H1 (cell line): ENCODE measurements at regions not wholly inside any gene's neighbourhood (a gene's known extent, or its start where the extent isn't known, plus 50 kb on each side); places are given as distances from the start of the nearest gene placed in this dataset.

ENCODE experiments used
- CTCF ChIA-PET: fragments of 300-600 bp; sonication (Branson Sonifier 250); formaldehyde crosslinking; loops from one replicate; lab custom pipeline; 2021; ENCODE audit not compliant: partially characterized antibody; lab: Charles Lee
- POLR2A ChIA-PET: fragments of 300-600 bp; sonication (Branson Sonifier 250); formaldehyde crosslinking; loops from one replicate; lab custom pipeline; 2021; ENCODE audit warnings: inconsistent platforms; ENCODE audit not compliant: partially characterized antibody; lab: Charles Lee
- DNase-seq, 2 experiments: peaks; one replicate each; pipeline versions ENCODE4 v3.0.0 to v3.0.0-alpha.2; 2010 to 2022; ENCODE audit warnings: low spot score in 2 of 2, low read depth in 1 of 2, mixed read lengths in 1 of 2
- FAIRE-seq: peaks from 2 replicates; lab custom pipeline; 2011; peaks lifted over from hg19 to GRCh38; lab: Jason Lieb, UNC
- H2AFZ ChIP-seq: 2 replicates; pipeline ENCODE4 v1.8.1; 2012; ENCODE audit warnings: low read length, inconsistent platforms
- H2AK5ac ChIP-seq: 2 replicates; pipeline ENCODE4 v1.6.1; 2013; ENCODE audit warnings: low read depth, low read length
- H2BK120ac ChIP-seq: replicated peaks from 2 replicates; pipeline ENCODE3; 2013; ENCODE audit warnings: low read depth, low read length, inconsistent platforms
- H2BK12ac ChIP-seq: 2 replicates; pipeline ENCODE4 v1.6.1; 2013; ENCODE audit warnings: low read depth, low read length
- H2BK15ac ChIP-seq: 2 replicates; pipeline ENCODE4 v1.6.1; 2013; ENCODE audit warnings: low read length
- H2BK20ac ChIP-seq: 2 replicates; pipeline ENCODE4 v1.6.1; 2013; ENCODE audit warnings: low read length
- H2BK5ac ChIP-seq: 2 replicates; pipeline ENCODE4 v1.6.1; 2013; ENCODE audit warnings: low read depth, low read length
- H3K14ac ChIP-seq: 2 replicates; pipeline ENCODE4 v1.6.1; 2013; ENCODE audit warnings: inconsistent platforms; ENCODE audit not compliant: insufficient read length
- H3K18ac ChIP-seq: 2 replicates; pipeline ENCODE4 v1.6.1; 2013; ENCODE audit warnings: low read length; ENCODE audit errors: extremely low read depth
- H3K23ac ChIP-seq: 2 replicates; pipeline ENCODE4 v1.6.1; 2013; ENCODE audit warnings: inconsistent platforms; ENCODE audit not compliant: insufficient read length
- H3K23me2 ChIP-seq: 2 replicates; pipeline ENCODE4 v1.6.1; 2013; ENCODE audit warnings: low read depth, low read length
- H3K27ac ChIP-seq: 2 replicates; pipeline ENCODE4 v1.6.1; 2011; ENCODE audit warnings: low read depth, low read length, inconsistent platforms
- H3K27me3 ChIP-seq, 4 experiments: replicated peaks in 1 of 4; 1 replicate in 1 of 4; 2 replicates in 3 of 4; pipeline versions ENCODE4 v1.6.1 to v1.8.1; 2011 to 2013; ENCODE audit warnings: low read length in 3 of 4, mild to moderate bottlenecking in 3 of 4, inconsistent platforms in 2 of 4, mixed read lengths in 2 of 4, moderate library complexity in 1 of 4; ENCODE audit not compliant: control insufficient read depth in 3 of 4, insufficient read depth in 3 of 4; ENCODE audit errors: extremely low read depth in 1 of 4
- H3K36me3 ChIP-seq, 4 experiments: 2 replicates each; pipeline versions ENCODE4 v1.6.1 to v1.8.1; 2011 to 2013; ENCODE audit warnings: mild to moderate bottlenecking in 4 of 4, low read length in 3 of 4, moderate library complexity in 2 of 4, control low read depth in 1 of 4, inconsistent platforms in 1 of 4; ENCODE audit not compliant: insufficient read depth in 4 of 4, control insufficient read depth in 2 of 4
- H3K4ac ChIP-seq: replicated peaks from 2 replicates; pipeline ENCODE3; 2013; ENCODE audit warnings: low read length, low read depth, mixed read lengths, inconsistent platforms; ENCODE audit not compliant: insufficient read length
- H3K4me1 ChIP-seq, 4 experiments: replicated peaks in 1 of 4; 1 replicate in 1 of 4; 2 replicates in 3 of 4; pipeline versions ENCODE4 v1.6.1 to v1.8.1; 2011 to 2013; ENCODE audit warnings: low read length in 3 of 4, inconsistent platforms in 2 of 4, mixed read lengths in 1 of 4; ENCODE audit not compliant: insufficient read depth in 4 of 4, control insufficient read depth in 3 of 4
- H3K4me2 ChIP-seq, 2 experiments: 2 replicates each; pipeline versions ENCODE4 v1.6.1 to v1.8.1; 2011 to 2013; ENCODE audit warnings: low read depth in 2 of 2, low read length in 2 of 2, control low read depth in 1 of 2, inconsistent platforms in 1 of 2, mild to moderate bottlenecking in 1 of 2; ENCODE audit not compliant: insufficient read depth in 1 of 2
- H3K4me3 ChIP-seq, 4 experiments: fragments of 200-600, 300-600 bp in 1 of 4; sonication (generic), shearing (Covaris generic), sonication (Bioruptor Twin) in 1 of 4; 2 replicates each; pipeline versions ENCODE4 v1.5.1 to v1.8.1; 2011 to 2016; ENCODE audit warnings: low read length in 4 of 4, low read depth in 3 of 4, control low read depth in 2 of 4, inconsistent platforms in 2 of 4, mild to moderate bottlenecking in 2 of 4, mixed read lengths in 1 of 4, moderate library complexity in 1 of 4; ENCODE audit not compliant: insufficient read depth in 2 of 4; ENCODE audit errors: extremely low read depth in 1 of 4
- H3K56ac ChIP-seq: replicated peaks from 2 replicates; pipeline ENCODE3; 2013; ENCODE audit warnings: low read depth, mild to moderate bottlenecking, mixed read lengths, low read length, inconsistent platforms; ENCODE audit not compliant: insufficient read length
- H3K79me1 ChIP-seq: 2 replicates; pipeline ENCODE4 v1.6.1; 2013; ENCODE audit warnings: low read depth, low read length, control low read depth
- H3K79me2 ChIP-seq, 2 experiments: 2 replicates each; pipeline versions ENCODE4 v1.6.1 to v1.8.1; 2012 to 2013; ENCODE audit warnings: low read length in 2 of 2, mild to moderate bottlenecking in 2 of 2, inconsistent platforms in 1 of 2; ENCODE audit not compliant: insufficient read depth in 2 of 2, control insufficient read depth in 1 of 2
- H3K9ac ChIP-seq, 4 experiments: replicated peaks in 1 of 4; 1 replicate in 1 of 4; 2 replicates in 3 of 4; pipeline versions ENCODE4 v1.6.1 to v1.8.1; 2011 to 2013; ENCODE audit warnings: low read depth in 3 of 4, low read length in 3 of 4, control low read depth in 2 of 4, mild to moderate bottlenecking in 2 of 4, moderate library complexity in 2 of 4, inconsistent platforms in 1 of 4; ENCODE audit errors: extremely low read depth in 1 of 4
- H3K9me3 ChIP-seq, 2 experiments: 2 replicates each; pipeline versions ENCODE4 v1.6.1 to v1.8.1; 2012 to 2013; ENCODE audit warnings: mild to moderate bottlenecking in 2 of 2, moderate library complexity in 2 of 2, control low read depth in 1 of 2, inconsistent platforms in 1 of 2, low read depth in 1 of 2, low read length in 1 of 2, mixed read lengths in 1 of 2; ENCODE audit not compliant: insufficient read depth in 2 of 2
- H4K20me1 ChIP-seq, 2 experiments: replicated peaks in 1 of 2; 2 replicates each; pipeline versions ENCODE3 to v1.8.1; 2011 to 2013; ENCODE audit warnings: inconsistent platforms in 2 of 2, low read length in 2 of 2, mild to moderate bottlenecking in 1 of 2; ENCODE audit not compliant: insufficient read depth in 2 of 2, control insufficient read depth in 1 of 2
- H4K5ac ChIP-seq: 2 replicates; pipeline ENCODE4 v1.6.1; 2013; ENCODE audit warnings: low read length, low read depth, mixed read lengths, inconsistent platforms; ENCODE audit not compliant: insufficient read length
- H4K8ac ChIP-seq: 2 replicates; pipeline ENCODE4 v1.8.0; 2013; ENCODE audit warnings: mild to moderate bottlenecking, moderate library complexity, low read length, inconsistent platforms; ENCODE audit not compliant: insufficient read depth; ENCODE audit errors: extremely low read depth
- H4K91ac ChIP-seq: replicated peaks from 2 replicates; pipeline ENCODE3; 2013; ENCODE audit warnings: low read length, mixed read lengths, inconsistent platforms; ENCODE audit not compliant: insufficient read length
- BACH1 ChIP-seq: IDR thresholded peaks from 2 replicates; pipeline ENCODE4 v1.6.1; 2012; ENCODE audit warnings: low read length, improper control_type of control experiment
- SIN3A ChIP-seq, 2 experiments: IDR thresholded peaks in 1 of 2; conservative IDR thresholded peaks in 1 of 2; 2 replicates each; pipeline ENCODE4 v1.6.1; 2011 to 2012; ENCODE audit warnings: low read length in 2 of 2, improper control_type of control experiment in 1 of 2, low read depth in 1 of 2, mild to moderate bottlenecking in 1 of 2
- SP1 ChIP-seq: IDR thresholded peaks from 2 replicates; pipeline ENCODE4 v1.6.1; 2011; ENCODE audit warnings: low read depth, low read length
- TEAD4 ChIP-seq: IDR thresholded peaks from 2 replicates; pipeline ENCODE4 v1.6.1; 2012; ENCODE audit warnings: low read depth, low read length, inconsistent platforms, mixed read lengths
- WGBS, 2 experiments: shearing (Covaris generic) in 1 of 2; methylation state at CpG; one replicate each; pipeline versions ENCODE4 v1.1.6 to v1.1.7; 2013 to 2015; ENCODE audit warnings: low lambda C conversion rate in 2 of 2, mixed read lengths in 2 of 2, inconsistent platforms in 1 of 2, low coverage in 1 of 2, missing lambda C conversion rate in 1 of 2; ENCODE audit not compliant: insufficient replicate concordance in 2 of 2, insufficient coverage in 1 of 2, insufficient read length in 1 of 2; ENCODE audit errors: extremely low coverage in 1 of 2, missing lambda C conversion rate in 1 of 2; 5-methylcytosine and 5-hydroxymethylcytosine counted together

DNA sequence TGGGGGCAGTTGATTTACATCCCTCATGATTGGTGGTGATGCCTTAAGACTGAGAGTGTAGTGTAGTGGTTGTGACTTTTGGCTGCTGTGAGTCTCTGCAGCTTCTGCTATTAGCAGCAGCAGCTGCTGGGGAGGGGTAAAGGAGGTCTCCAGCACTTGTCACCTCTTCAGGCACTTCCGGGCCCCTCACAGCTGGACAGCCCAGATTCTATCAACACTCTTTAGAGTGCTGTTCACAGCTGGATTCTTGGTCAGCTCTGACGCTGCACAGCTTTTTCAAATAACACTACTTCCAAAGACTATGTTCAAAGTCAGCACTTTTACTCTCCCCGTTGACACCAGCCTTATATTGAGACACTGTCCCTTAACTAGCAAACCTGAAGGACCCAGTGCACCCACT lies 396.0 kb downstream of the MEIS1 start:
- no peak overlapping the region for H3K56ac ChIP-seq
- no peak overlapping the region for H4K91ac ChIP-seq
- H3K4me1 ChIP-seq, result no peaks in the 10 kb centered on the region
- no peaks in the 10 kb centered on the region for H3K27me3 ChIP-seq
- H2AK5ac ChIP-seq, result no peak overlapping the region
- H3K9ac ChIP-seq, result no peak overlapping the region
- H3K27ac ChIP-seq, result no peak overlapping the region
- POLR2A ChIA-PET, result no interaction called here
- H3K4ac ChIP-seq, result no peak overlapping the region
- WGBS, 2 experiments, result 87% methylated on average over 3 of the region's 3 CpGs; no CpG with 5 or more reads in 1 of the 2 experiments
- no peaks in the 10 kb centered on the region for H3K9me3 ChIP-seq
- H2BK12ac ChIP-seq, result no peak overlapping the region
- no peaks in the 10 kb centered on the region for H3K36me3 ChIP-seq
- no peak overlapping the region for H2AFZ ChIP-seq
- DNase-seq (no peak), FAIRE-seq (no peak)
- no peak overlapping the region for H3K4me3 ChIP-seq
- H3K4me2 ChIP-seq, result no peak overlapping the region
- H2BK120ac ChIP-seq, result no peak overlapping the region
- no peak overlapping the region for H3K23ac ChIP-seq
- no peaks in the 10 kb centered on the region for H3K79me2 ChIP-seq
- no peak overlapping the region for H2BK15ac ChIP-seq
- no peak overlapping the region for H3K18ac ChIP-seq
- no peak overlapping the region for H3K14ac ChIP-seq
- TF ChIP-seq TEAD4 (no peak), BACH1 (no peak), SP1 (no peak), SIN3A (conservative IDR thresholded peaks at IDR 0.05 in 1 of 2, IDR thresholded peaks at IDR 0.05 in 1 of 2; ENCODE audit: low read depth in 1 of 2, low read length in 2 of 2) (no peak)
- no peaks in the 10 kb centered on the region for H3K23me2 ChIP-seq
- CTCF ChIA-PET, result no interaction called here
- no peaks in the 10 kb centered on the region for H4K20me1 ChIP-seq
- no peak overlapping the region for H4K5ac ChIP-seq
- H3K79me1 ChIP-seq, result no peaks in the 10 kb centered on the region
- no peak overlapping the region; the same call in 1 of the 2 replicates for H4K8ac ChIP-seq
- no peak overlapping the region for H2BK20ac ChIP-seq
- H2BK5ac ChIP-seq, result no peak overlapping the region
